A549 (cell line): ENCODE measurements at regions not wholly inside any gene's neighbourhood (a gene's known extent, or its start where the extent isn't known, plus 50 kb on each side); places are given as distances from the start of the nearest gene placed in this dataset.

Experiments
- ATAC-seq, 2 experiments: fragments of 200-7000 bp in 1 of 2; fragments of >200 bp in 1 of 2; cut with Nextera tagmentation in 1 of 2; cut with Tn5 transposase in 1 of 2; 3 replicates each; pipeline versions ENCODE4 v1.8.0 to v1.9.1; 2018 to 2020; ENCODE audit warnings: mild to moderate bottlenecking in 1 of 2, moderate library complexity in 1 of 2
- CTCF ChIA-PET: fragments of 300-600 bp; sonication (Branson Sonifier 250); formaldehyde crosslinking; extraction: SDS; loops from one replicate; lab custom pipeline; 2021; ENCODE audit warnings: antibody characterized with exemption, inconsistent platforms; lab: Yijun Ruan, JAX
- POLR2A ChIA-PET: fragments of 350-600 bp; formaldehyde crosslinking; extraction: SDS; loops from one replicate; lab custom pipeline; 2021; ENCODE audit warnings: antibody characterized with exemption, inconsistent platforms; lab: Yijun Ruan, JAX
- DNase-seq, 2 experiments: peaks; one replicate each; pipeline versions ENCODE4 v3.0.0 to v3.0.0-alpha.2; 2011 to 2016; ENCODE audit warnings: low read depth in 1 of 2, low spot score in 1 of 2
- FAIRE-seq: peaks from 2 replicates; lab custom pipeline; 2011; peaks lifted over from hg19 to GRCh38; lab: Jason Lieb, UNC
- H3K27ac ChIP-seq, 2 experiments: fragments of >200 bp; sonication (Bioruptor Twin); formaldehyde crosslinking; 3 replicates each; pipeline ENCODE4 v1.5.1; 2016 to 2017
- H3K4me1 ChIP-seq: fragments of >200 bp; sonication (Bioruptor Twin); formaldehyde crosslinking; 3 replicates; pipeline ENCODE4 v1.6.1; 2016
- H3K4me2 ChIP-seq: fragments of >200 bp; sonication (Bioruptor Twin); formaldehyde crosslinking; 3 replicates; pipeline ENCODE4 v1.6.1; 2016
- H3K4me3 ChIP-seq: fragments of >200 bp; sonication (Bioruptor Twin); formaldehyde crosslinking; 3 replicates; pipeline ENCODE4 v1.5.1; 2016
- H3K9me3 ChIP-seq: fragments of >200 bp; sonication (Bioruptor Twin); formaldehyde crosslinking; 3 replicates; pipeline ENCODE4 v1.6.1; 2016
- CEBPB ChIP-seq, 2 experiments: fragments of >200 bp in 1 of 2; sonication (Bioruptor Twin) in 1 of 2; formaldehyde crosslinking in 1 of 2; IDR thresholded peaks; 2 replicates each; pipeline ENCODE4 v1.6.1; 2012 to 2016
- E2F6 ChIP-seq: IDR thresholded peaks from 2 replicates; pipeline ENCODE4 v1.6.1; 2012; ENCODE audit warnings: low read depth, borderline replicate concordance
- FOSL2 ChIP-seq, 2 experiments: fragments of 450-650 bp in 1 of 2; fragments of >200 bp in 1 of 2; sonication (Bioruptor Twin) in 1 of 2; formaldehyde crosslinking; IDR thresholded peaks; 2 replicates each; pipeline versions ENCODE4 v1.5.0 to v1.6.1; 2016 to 2020; ENCODE audit warnings: mild to moderate bottlenecking in 1 of 2, moderate library complexity in 1 of 2
- HDAC2 ChIP-seq: fragments of 200-600 bp; sonication (generic); IDR thresholded peaks from 2 replicates; pipeline ENCODE4 v1.6.1; 2016
- HES2 ChIP-seq: fragments of >200 bp; sonication (Bioruptor Twin); formaldehyde crosslinking; IDR thresholded peaks from 2 replicates; pipeline ENCODE4 v1.6.1; 2016
- HEYL ChIP-seq: fragments of 250-450 bp; sonication (Bioruptor Pico); IDR thresholded peaks from 2 replicates; pipeline ENCODE4 v1.8.0; 2021; ENCODE audit warnings: mild to moderate bottlenecking, moderate library complexity
- HOXA7 ChIP-seq: fragments of 250-450 bp; sonication (Bioruptor Pico); IDR thresholded peaks from 2 replicates; pipeline ENCODE4 v1.5.0; 2020; ENCODE audit warnings: mild to moderate bottlenecking, moderate library complexity
- JUN ChIP-seq, 2 experiments: fragments of >200 bp; sonication (Bioruptor Twin); formaldehyde crosslinking; IDR thresholded peaks; 2 replicates in 1 of 2; 3 replicates in 1 of 2; pipeline ENCODE4 v1.6.1; 2016 to 2017
- MAX ChIP-seq: IDR thresholded peaks from 2 replicates; pipeline ENCODE4 v1.6.1; 2012
- MAZ ChIP-seq: fragments of 150-350 bp; IDR thresholded peaks from 2 replicates; pipeline ENCODE4 v1.6.1; 2014; ENCODE audit warnings: antibody characterized with exemption, low read depth, low read length, borderline replicate concordance
- MYC ChIP-seq: IDR thresholded peaks from 2 replicates; pipeline ENCODE4 v1.6.1; 2012; ENCODE audit warnings: mild to moderate bottlenecking, inconsistent platforms, low read length, improper control_type of control experiment, borderline replicate concordance
- NPAS2 ChIP-seq: fragments of 250-450 bp; sonication (Bioruptor Pico); IDR thresholded peaks from 2 replicates; pipeline ENCODE4 v1.8.0; 2022; ENCODE audit warnings: mild to moderate bottlenecking, moderate library complexity, borderline replicate concordance
- PBX3 ChIP-seq: IDR thresholded peaks from 2 replicates; pipeline ENCODE4 v1.6.1; 2012
- POLR2A ChIP-seq: IDR thresholded peaks from 2 replicates; pipeline ENCODE4 v1.6.1; 2012; ENCODE audit warnings: mild to moderate bottlenecking, low read length
- POLR2AphosphoS2 ChIP-seq: conservative IDR thresholded peaks from 2 replicates; pipeline ENCODE4 v1.6.1; 2012; ENCODE audit warnings: low read length, improper control_type of control experiment, inconsistent platforms
- RAD21 ChIP-seq, 2 experiments: fragments of >200 bp in 1 of 2; sonication (Bioruptor Twin) in 1 of 2; formaldehyde crosslinking in 1 of 2; IDR thresholded peaks in 1 of 2; conservative IDR thresholded peaks in 1 of 2; 2 replicates in 1 of 2; 3 replicates in 1 of 2; pipeline ENCODE4 v1.6.1; 2012 to 2018; ENCODE audit warnings: inconsistent platforms in 1 of 2
- REST ChIP-seq: fragments of 200-600 bp; sonication (generic); IDR thresholded peaks from 2 replicates; pipeline ENCODE4 v1.6.1; 2016; ENCODE audit warnings: antibody characterized with exemption, mild to moderate bottlenecking, moderate library complexity
- RFX5 ChIP-seq: fragments of 450-650 bp; IDR thresholded peaks from 2 replicates; pipeline ENCODE4 v1.7.1; 2014; ENCODE audit warnings: antibody characterized with exemption, mild to moderate bottlenecking, moderate library complexity
- TFCP2L1 ChIP-seq: fragments of 250-450 bp; sonication (Bioruptor Pico); IDR thresholded peaks from 2 replicates; pipeline ENCODE4 v1.5.0; 2021; ENCODE audit warnings: mild to moderate bottlenecking
- USF2 ChIP-seq: fragments of 450-650 bp; IDR thresholded peaks from 2 replicates; pipeline ENCODE4 v1.6.1; 2014; ENCODE audit warnings: antibody characterized with exemption
- ZC3H11A ChIP-seq: fragments of 450-650 bp; IDR thresholded peaks from 2 replicates; pipeline ENCODE4 v1.6.1; 2014; ENCODE audit warnings: antibody characterized with exemption, mild to moderate bottlenecking
- ZFP36 ChIP-seq: fragments of 450-650 bp; IDR thresholded peaks from 2 replicates; pipeline ENCODE4 v1.6.1; 2014; ENCODE audit warnings: borderline replicate concordance; ENCODE audit not compliant: partially characterized antibody
- WGBS: methylation state at CpG from one replicate; pipeline ENCODE4 v1.1.6; 2017; ENCODE audit errors: missing lambda C conversion rate; 5-methylcytosine and 5-hydroxymethylcytosine counted together

- DNase-seq (peak; percentile 41 to 87), FAIRE-seq (no peak)
- CTCF ChIA-PET, result interaction anchor here (1.0 to 2.2 kb wide), 2 partner anchors 10 to 15 kb away, joined by 3 to 9 read pairs; no protein-coding TSS in a partner anchor
Measured at GRCh38 chr1:94713472-94714141, 106.5 kb upstream of the SLC44A3 start.

GRCh38 chr1:94709891-94710581, 110.1 kb upstream of the SLC44A3 start:
- ATAC-seq (no peak), FAIRE-seq (no peak)
- 42% methylated on average over 8 of the region's 8 CpGs for WGBS
- POLR2A ChIA-PET, result no interaction called here
- TF ChIP-seq HDAC2, result no peak
- no peak for TF ChIP-seq ZC3H11A
- no peak for TF ChIP-seq POLR2AphosphoS2
- TF ChIP-seq REST, result no peak
- no peak for TF ChIP-seq POLR2A
- TF ChIP-seq TFCP2L1, result no peak
- TF ChIP-seq NPAS2 (CRISPR knock-in tag), result no peak
- TF ChIP-seq HES2, result no peak
- TF ChIP-seq CEBPB (IDR thresholded peaks at IDR 0.05), result no peak
- TF ChIP-seq HEYL (CRISPR knock-in tag), result no peak
- no peak for TF ChIP-seq RAD21 (conservative IDR thresholded peaks at IDR 0.05 in 1 of 2, IDR thresholded peaks at IDR 0.05 in 1 of 2)
- no peak for TF ChIP-seq USF2
- TF ChIP-seq HOXA7 (CRISPR knock-in tag), result no peak
- no peak for TF ChIP-seq PBX3
- TF ChIP-seq E2F6, result no peak
- TF ChIP-seq MAZ, result no peak
- TF ChIP-seq RFX5, result no peak
- TF ChIP-seq, all 56 proteins: peak for 0
- Histone ChIP-seq H3K27ac (peak overlapping the region in 1 of 2 experiments; percentile 26; a peak in 1 of 6 replicates), H3K9me3 (no peaks in the 10 kb centered on the region), H3K4me2 (no peak overlapping the region), H3K4me1 (peaks cover 24% of the 10 kb centered on the region), H3K4me3 (no peak overlapping the region)
- DNase-seq, result no peak
- CTCF ChIA-PET, result interaction anchor here (1.1 kb wide), 1 partner anchor 12 kb away, joined by 3 read pairs; no protein-coding TSS in a partner anchor

More at GRCh38 chr1:94713472-94714141, 106.5 kb upstream of the SLC44A3 start:
- H3K27ac ChIP-seq, result peak overlapping the region; percentile 53 to 84
- H3K4me1 ChIP-seq, result peaks cover 20% of the 10 kb centered on the region
- peak; percentile 97 to 98 for ATAC-seq
- no peak overlapping the region for H3K4me3 ChIP-seq
- POLR2A ChIA-PET, result interaction anchor here (1.0 kb wide), 1 partner anchor 22 kb away, joined by 3 read pairs; no protein-coding TSS in a partner anchor
- peak overlapping the region; percentile 30; the same call in 2 of the 3 replicates for H3K4me2 ChIP-seq
- WGBS, result 12% methylated on average over 7 of the region's 7 CpGs
- no peaks in the 10 kb centered on the region for H3K9me3 ChIP-seq
- TF ChIP-seq ZFP36 (peak; percentile 3), E2F6 (peak; percentile 70), FOSL2 (IDR thresholded peaks at IDR 0.05) (no peak), FOSL2 (CRISPR knock-in tag; IDR thresholded peaks at IDR 0.05) (0 out of 2 replicates have a peak, but pooled peaks have one; percentile 21), JUN (IDR thresholded peaks at IDR 0.05) (no peak), MAX (peak; percentile 68; the same call in 1 of the 2 replicates), CEBPB (IDR thresholded peaks at IDR 0.05) (peak; percentile 56 to 91; a peak in 3 of 4 replicates), MYC (no peak)
